Left ventricle myocardium inferior (tissue), 1 donor: ENCODE measurements at regions not wholly inside any gene's neighbourhood (a gene's known extent, or its start where the extent isn't known, plus 50 kb on each side); places are given as distances from the start of the nearest gene placed in this dataset.
"Not testable (repeated sequence)": the region's sequence is repeated elsewhere in the genome, so short reads cannot be mapped to it uniquely, and the experiment has no call there.

ENCODE experiments used
- DNase-seq: peaks from one replicate; pipeline ENCODE4 v3.0.0-alpha.2; 2020
- H3K27ac ChIP-seq: fragments of 200-600 bp; replicated peaks from 2 replicates; pipeline ENCODE4 v1.8.0; 2021
- H3K27me3 ChIP-seq: fragments of 200-600 bp; 2 replicates; pipeline ENCODE4 v1.8.0; 2021; ENCODE audit warnings: low read depth
- H3K36me3 ChIP-seq: fragments of 200-600 bp; 2 replicates; pipeline ENCODE4 v1.8.0; 2021
- H3K4me1 ChIP-seq: fragments of 200-600 bp; 2 replicates; pipeline ENCODE4 v1.8.0; 2021
- H3K4me3 ChIP-seq: fragments of 200-600 bp; 2 replicates; pipeline ENCODE4 v1.8.0; 2021; ENCODE audit warnings: mild to moderate bottlenecking, moderate library complexity
- H3K9me3 ChIP-seq: fragments of 200-600 bp; replicated peaks from 2 replicates; pipeline ENCODE4 v1.8.0; 2021
- CTCF ChIP-seq: fragments of 200-600 bp; IDR thresholded peaks from 2 replicates; pipeline ENCODE4 v1.8.0; 2021; ENCODE audit warnings: antibody characterized with exemption, mild to moderate bottlenecking, borderline replicate concordance
- intact Hi-C: fragments of 100-400 bp; cut with micrococcal nuclease; formaldehyde crosslinking; loops from one replicate; pipeline ENCODE4 v1.11.0; 2022
- donor health status: DM: no; HTN: yes; CAD: no; lungs with severe emphysema.

GRCh38 chr3:76514836-76515235 lies 525.1 kb upstream of the ROBO2 start:
- no peaks in the 10 kb centered on the region for H3K27me3 ChIP-seq
- H3K9me3 ChIP-seq: no peaks in the 10 kb centered on the region
- H3K36me3 ChIP-seq: no peaks in the 10 kb centered on the region
- intact Hi-C loops: no loop called here
- no peak for DNase-seq
- H3K4me1 ChIP-seq: no peaks in the 10 kb centered on the region
- H3K4me3 ChIP-seq: no peak overlapping the region
- no peak for TF ChIP-seq CTCF
- no peak overlapping the region for H3K27ac ChIP-seq

GRCh38 chr3:76523337-76523736 lies 516.6 kb upstream of the ROBO2 start:
- intact Hi-C loops: no loop called here
- no peaks in the 10 kb centered on the region for H3K4me1 ChIP-seq
- H3K36me3 ChIP-seq: no peaks in the 10 kb centered on the region
- no peak for TF ChIP-seq CTCF
- no peak overlapping the region for H3K4me3 ChIP-seq
- no peaks in the 10 kb centered on the region for H3K9me3 ChIP-seq
- no peak for DNase-seq
- no peak overlapping the region for H3K27ac ChIP-seq
- H3K27me3 ChIP-seq: no peaks in the 10 kb centered on the region

- no peak for DNase-seq
- no peaks in the 10 kb centered on the region for H3K27me3 ChIP-seq
- no peak overlapping the region for H3K27ac ChIP-seq
Observed at GRCh38 chr3:76525726-76526125, 514.2 kb upstream of the ROBO2 start.

GRCh38 chr3:76527773-76528172 lies 512.1 kb upstream of the ROBO2 start:
- Histone ChIP-seq H3K4me1 (no peaks in the 10 kb centered on the region), H3K27ac (no peak overlapping the region), H3K27me3 (no peaks in the 10 kb centered on the region), H3K4me3 (no peak overlapping the region), H3K9me3 (no peaks in the 10 kb centered on the region), H3K36me3 (no peaks in the 10 kb centered on the region)
- intact Hi-C loops: no loop called here
- DNase-seq: no peak
- TF ChIP-seq CTCF: no peak

More at GRCh38 chr3:76525726-76526125, 514.2 kb upstream of the ROBO2 start:
- Histone ChIP-seq H3K36me3 (no peaks in the 10 kb centered on the region), H3K4me1 (no peaks in the 10 kb centered on the region), H3K9me3 (no peaks in the 10 kb centered on the region), H3K4me3 (no peak overlapping the region)
- no peak for TF ChIP-seq CTCF
- intact Hi-C loops: no loop called here

- intact Hi-C loops: no loop called here
- Histone ChIP-seq H3K4me1 (no peaks in the 10 kb centered on the region), H3K4me3 (no peak overlapping the region), H3K36me3 (no peaks in the 10 kb centered on the region), H3K27me3 (no peaks in the 10 kb centered on the region), H3K27ac (no peak overlapping the region), H3K9me3 (no peaks in the 10 kb centered on the region)
- TF ChIP-seq CTCF: no peak
- no peak for DNase-seq
Observed at GRCh38 chr3:76532158-76532822, 507.6 kb upstream of the ROBO2 start.

GRCh38 chr3:76533710-76534109 lies 506.2 kb upstream of the ROBO2 start:
- H3K36me3 ChIP-seq, H3K27me3 ChIP-seq, DNase-seq, H3K9me3 ChIP-seq, H3K4me1 ChIP-seq, H3K27ac ChIP-seq, intact Hi-C loops, H3K4me3 ChIP-seq: not testable (repeated sequence)

GRCh38 chr3:76537857-76538256 lies 502.0 kb upstream of the ROBO2 start:
- H3K4me1 ChIP-seq, H3K9me3 ChIP-seq, DNase-seq, H3K27me3 ChIP-seq, H3K27ac ChIP-seq, intact Hi-C loops, H3K36me3 ChIP-seq, H3K4me3 ChIP-seq: not testable (repeated sequence)
